Esophagus muscularis mucosa (tissue), 4 donors: ENCODE measurements at regions not wholly inside any gene's neighbourhood (a gene's known extent, or its start where the extent isn't known, plus 50 kb on each side); places are given as distances from the start of the nearest gene placed in this dataset.

Experiments
- DNase-seq: peaks from one replicate; pipeline ENCODE4 v3.0.0-alpha.2; 2017; ENCODE audit errors: extremely low spot score
- H3K27ac ChIP-seq, 4 donors: fragments of 200-600 bp; sonication (generic); replicated peaks in 1 of 4; 1 replicate in 3 of 4; 2 replicates in 1 of 4; pipeline ENCODE4 v1.5.1; 2016 to 2019; ENCODE audit warnings: mild to moderate bottlenecking in 1 of 4
- H3K27me3 ChIP-seq, 4 donors: fragments of 200-600 bp; sonication (generic); one replicate each; pipeline versions ENCODE4 v1.5.1 to v1.6.0; 2016 to 2019
- H3K36me3 ChIP-seq, 4 donors: fragments of 200-600 bp; sonication (generic); one replicate each; pipeline ENCODE4 v1.5.1; 2016 to 2019
- H3K4me1 ChIP-seq, 4 donors: fragments of 200-600 bp; sonication (generic); one replicate each; pipeline ENCODE4 v1.5.1; 2016 to 2019
- H3K4me3 ChIP-seq, 4 donors: fragments of 200-600 bp; sonication (generic); 1 replicate in 2 of 4; 2 replicates in 2 of 4; pipeline ENCODE4 v1.5.1; 2016 to 2019; ENCODE audit warnings: mild to moderate bottlenecking in 4 of 4, moderate library complexity in 1 of 4
- H3K9me3 ChIP-seq, 4 donors: fragments of 200-600 bp; sonication (generic); 1 replicate in 3 of 4; 2 replicates in 1 of 4; pipeline ENCODE4 v1.5.1; 2016 to 2019
- CTCF ChIP-seq, 3 experiments: fragments of 200-600 bp in 2 of 3; fragments of 450-650 bp in 1 of 3; sonication (generic) in 2 of 3; IDR thresholded peaks; one replicate each; pipeline ENCODE4 v1.5.1; 2017 to 2019; ENCODE audit warnings: antibody characterized with exemption in 3 of 3, mild to moderate bottlenecking in 2 of 3, moderate library complexity in 1 of 3
- EP300 ChIP-seq: sonication (generic); formaldehyde crosslinking; IDR thresholded peaks from one replicate; pipeline ENCODE4 v1.6.1; 2017; ENCODE audit warnings: antibody characterized with exemption
- POLR2A ChIP-seq: fragments of 450-650 bp; IDR thresholded peaks from one replicate; pipeline ENCODE4 v1.6.1; 2017; ENCODE audit warnings: antibody characterized with exemption, moderate library complexity, mild to moderate bottlenecking, low read depth
- POLR2AphosphoS5 ChIP-seq, 2 donors: sonication (generic); formaldehyde crosslinking; IDR thresholded peaks; one replicate each; pipeline ENCODE4 v1.6.1; 2017; ENCODE audit warnings: antibody characterized with exemption in 2 of 2
- WGBS: methylation state at CpG from one replicate; pipeline ENCODE4 v1.1.5; 2018; 5-methylcytosine and 5-hydroxymethylcytosine counted together
- intact Hi-C: fragments of 100-400 bp; cut with DNase I; formaldehyde crosslinking; loops from one replicate; pipeline ENCODE4 v1.15.1; 2023

- H3K4me3 ChIP-seq, result no peak overlapping the region
- DNase-seq, result no peak
- intact Hi-C loops, result no loop called here
- TF ChIP-seq EP300 (no peak), POLR2A (no peak), POLR2AphosphoS5 (IDR thresholded peaks at IDR 0.05) (no peak), CTCF (IDR thresholded peaks at IDR 0.05) (no peak)
- H3K4me1 ChIP-seq, result peaks cover 34 to 48% (median 39%) of the 10 kb centered on the region in 4 donors
- no peak overlapping the region for H3K27ac ChIP-seq
- H3K9me3 ChIP-seq, result no peaks in the 10 kb centered on the region
- H3K27me3 ChIP-seq, result peaks cover 0 to 98% (median 60%) of the 10 kb centered on the region in 4 donors
- H3K36me3 ChIP-seq, result no peaks in the 10 kb centered on the region
- 12% methylated on average over 1 of the region's 1 CpG for WGBS
These were observed 106.1 kb upstream of the HSD17B12 start for GRCh38 chr11:43574411-43574810.

- Histone ChIP-seq H3K27ac (no peak overlapping the region), H3K4me1 (peaks cover 34 to 56% (median 47%) of the 10 kb centered on the region in 4 donors), H3K27me3 (peaks cover 0 to 98% (median 68%) of the 10 kb centered on the region in 4 donors), H3K36me3 (no peaks in the 10 kb centered on the region), H3K4me3 (peak overlapping the region; percentile 32 to 45 (median 36)), H3K9me3 (no peaks in the 10 kb centered on the region)
- no peak for DNase-seq
- TF ChIP-seq POLR2AphosphoS5 (IDR thresholded peaks at IDR 0.05), result no peak
- TF ChIP-seq EP300, result no peak
- no peak for TF ChIP-seq POLR2A
- no peak for TF ChIP-seq CTCF (IDR thresholded peaks at IDR 0.05)
- under 1% methylated on average over 38 of the region's 50 CpGs for WGBS
- intact Hi-C loops, result no loop called here
These were observed 105.3 kb upstream of the HSD17B12 start for GRCh38 chr11:43574949-43575912.

- no peak for DNase-seq
- peaks cover 39 to 63% (median 54%) of the 10 kb centered on the region in 4 donors for H3K4me1 ChIP-seq
- peak overlapping the region; percentile 32 to 45 (median 36) for H3K4me3 ChIP-seq
- intact Hi-C loops, result no loop called here
- H3K27me3 ChIP-seq, result peaks cover 0 to 100% (median 74%) of the 10 kb centered on the region in 4 donors
- no peak overlapping the region for H3K27ac ChIP-seq
- H3K9me3 ChIP-seq, result no peaks in the 10 kb centered on the region
- no peaks in the 10 kb centered on the region for H3K36me3 ChIP-seq
- 4% methylated on average over 11 of the region's 11 CpGs for WGBS
- TF ChIP-seq EP300, result no peak
These were observed 104.6 kb upstream of the HSD17B12 start for GRCh38 chr11:43575913-43576310.

GRCh38 chr11:43576320-43576802 lies 104.2 kb upstream of the HSD17B12 start:
- Histone ChIP-seq H3K36me3 (no peaks in the 10 kb centered on the region), H3K27ac (no peak overlapping the region), H3K4me1 (peaks cover 44 to 67% (median 58%) of the 10 kb centered on the region in 4 donors), H3K4me3 (peak overlapping the region; percentile 19 to 45 (median 34)), H3K9me3 (no peaks in the 10 kb centered on the region), H3K27me3 (peaks cover 0 to 100% (median 79%) of the 10 kb centered on the region in 4 donors)
- WGBS, result 4% methylated on average over 11 of the region's 11 CpGs
- intact Hi-C loops, result no loop called here
- DNase-seq, result no peak
- TF ChIP-seq POLR2AphosphoS5 (IDR thresholded peaks at IDR 0.05) (no peak), POLR2A (no peak), CTCF (IDR thresholded peaks at IDR 0.05) (no peak), EP300 (no peak)

GRCh38 chr11:43576803-43577521 lies 103.6 kb upstream of the HSD17B12 start:
- intact Hi-C loops, result no loop called here
- H3K27me3 ChIP-seq, result peaks cover 0 to 100% (median 84%) of the 10 kb centered on the region in 4 donors
- no peak for DNase-seq
- 3% methylated on average over 35 of the region's 35 CpGs for WGBS
- peak overlapping the region in 3 of 4 donors; percentile 19 to 45 (median 35) for H3K4me3 ChIP-seq
- TF ChIP-seq POLR2A (no peak), POLR2AphosphoS5 (IDR thresholded peaks at IDR 0.05) (no peak)
- no peaks in the 10 kb centered on the region for H3K36me3 ChIP-seq
- H3K4me1 ChIP-seq, result peaks cover 50 to 73% (median 64%) of the 10 kb centered on the region in 4 donors
- H3K9me3 ChIP-seq, result no peaks in the 10 kb centered on the region
- H3K27ac ChIP-seq, result no peak overlapping the region
